ENCODE measurements at regions not wholly inside any gene's neighbourhood (a gene's known extent, or its start where the extent isn't known, plus 50 kb on each side); places are given as distances from the start of the nearest gene placed in this dataset.

GRCh38 chr2:19416083-19416482 is 57.7 kb upstream of the OSR1 start:
- TF ChIP-seq, protein P1, sequence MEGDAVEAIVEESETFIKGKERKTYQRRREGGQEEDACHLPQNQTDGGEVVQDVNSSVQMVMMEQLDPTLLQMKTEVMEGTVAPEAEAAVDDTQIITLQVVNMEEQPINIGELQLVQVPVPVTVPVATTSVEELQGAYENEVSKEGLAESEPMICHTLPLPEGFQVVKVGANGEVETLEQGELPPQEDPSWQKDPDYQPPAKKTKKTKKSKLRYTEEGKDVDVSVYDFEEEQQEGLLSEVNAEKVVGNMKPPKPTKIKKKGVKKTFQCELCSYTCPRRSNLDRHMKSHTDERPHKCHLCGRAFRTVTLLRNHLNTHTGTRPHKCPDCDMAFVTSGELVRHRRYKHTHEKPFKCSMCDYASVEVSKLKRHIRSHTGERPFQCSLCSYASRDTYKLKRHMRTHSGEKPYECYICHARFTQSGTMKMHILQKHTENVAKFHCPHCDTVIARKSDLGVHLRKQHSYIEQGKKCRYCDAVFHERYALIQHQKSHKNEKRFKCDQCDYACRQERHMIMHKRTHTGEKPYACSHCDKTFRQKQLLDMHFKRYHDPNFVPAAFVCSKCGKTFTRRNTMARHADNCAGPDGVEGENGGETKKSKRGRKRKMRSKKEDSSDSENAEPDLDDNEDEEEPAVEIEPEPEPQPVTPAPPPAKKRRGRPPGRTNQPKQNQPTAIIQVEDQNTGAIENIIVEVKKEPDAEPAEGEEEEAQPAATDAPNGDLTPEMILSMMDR (IDR thresholded peaks at IDR 0.05; ENCODE audit: insufficient read depth, missing control alignments) = no peak
- no peak for DNase-seq (ENCODE audit: insufficient read length, low spot score)
- FAIRE-seq = no peak

- no peak for DNase-seq (ENCODE audit: insufficient read length, low spot score)
- TF ChIP-seq, protein P1 (IDR thresholded peaks at IDR 0.05; ENCODE audit: insufficient read depth, missing control alignments) = no peak
- FAIRE-seq = no peak
Measured at GRCh38 chr2:19409046-19409445, 50.6 kb upstream of the OSR1 start.

DNA sequence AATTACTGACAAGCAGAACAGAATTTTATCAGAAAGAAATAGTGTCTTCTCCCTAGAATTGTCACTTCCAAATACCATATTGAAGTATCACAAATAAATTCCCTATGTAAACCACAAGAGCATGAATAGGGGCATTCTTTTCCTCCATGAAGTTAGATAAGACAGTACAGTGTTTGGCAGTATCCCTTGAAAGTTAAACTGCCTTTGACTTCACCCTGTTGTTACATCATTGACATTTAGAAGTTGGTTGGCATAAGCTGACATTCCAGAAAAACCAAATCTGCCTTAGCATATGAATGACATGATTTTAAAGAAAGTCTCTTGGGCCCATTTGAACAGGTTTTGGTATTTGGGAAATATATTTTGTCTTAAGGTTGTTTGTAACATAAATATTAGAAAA is 50.2 kb upstream of the OSR1 start:
- DNase-seq (ENCODE audit: insufficient read length, low spot score) = no peak
- no peak for FAIRE-seq
- TF ChIP-seq, protein P1 (IDR thresholded peaks at IDR 0.05; ENCODE audit: insufficient read depth, missing control alignments) = no peak
